ENCODE measurements at regions not wholly inside any gene's neighbourhood (a gene's known extent, or its start where the extent isn't known, plus 50 kb on each side); places are given as distances from the start of the nearest gene placed in this dataset.

DNA sequence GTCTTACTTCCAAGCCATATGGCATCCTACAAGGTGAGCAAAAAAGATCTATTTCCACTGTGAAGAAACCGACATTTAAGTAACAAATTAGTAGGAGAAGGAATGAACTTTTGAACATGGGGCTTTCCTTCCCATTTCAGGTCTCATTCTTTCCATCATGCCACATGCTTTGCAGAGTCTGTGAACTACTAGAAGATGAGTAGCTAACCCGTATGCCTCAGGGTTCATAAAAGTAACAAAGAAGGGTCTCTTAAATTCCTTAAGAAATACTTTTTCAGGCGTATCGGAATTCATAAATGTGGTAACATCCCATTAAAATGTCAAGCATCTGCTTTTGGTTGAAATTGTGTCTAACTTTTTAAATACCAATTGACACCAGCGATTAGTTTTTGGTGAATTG is 81.3 kb upstream of the TNS3 start:
- DNase-seq, result no peak

DNA sequence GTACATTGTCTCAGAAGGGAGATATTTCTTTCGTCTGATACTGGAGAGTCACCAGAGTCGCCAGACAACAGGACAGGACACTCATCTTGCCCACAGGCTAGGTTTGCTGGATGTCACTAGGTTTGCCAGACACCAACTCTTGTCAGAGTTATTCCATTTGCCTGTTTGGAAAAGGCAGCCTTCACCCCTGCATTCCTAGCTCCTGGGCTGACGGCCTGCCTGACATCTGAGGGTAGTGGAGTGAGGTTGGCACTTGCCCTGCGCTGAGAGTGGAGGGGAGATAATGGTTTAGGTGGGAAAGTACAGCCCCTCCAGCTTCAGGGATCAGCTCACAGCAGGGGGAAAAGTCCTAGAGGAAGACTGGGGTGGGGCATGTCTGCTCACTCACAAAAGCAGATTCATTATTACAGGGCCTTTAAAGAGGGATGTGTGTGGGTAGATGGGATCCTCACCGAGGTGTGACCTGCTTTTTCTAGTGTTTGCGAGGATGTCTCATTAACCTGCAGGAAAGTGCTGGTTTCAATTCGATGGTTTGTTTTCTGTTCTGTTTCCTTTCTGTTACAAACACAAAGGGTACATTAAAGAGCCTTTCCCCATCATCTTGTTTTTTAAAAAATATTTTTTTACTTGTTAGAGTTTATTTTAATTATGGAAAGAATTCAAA is 79.3 kb upstream of the TNS3 start:
- no peak for DNase-seq

DNA sequence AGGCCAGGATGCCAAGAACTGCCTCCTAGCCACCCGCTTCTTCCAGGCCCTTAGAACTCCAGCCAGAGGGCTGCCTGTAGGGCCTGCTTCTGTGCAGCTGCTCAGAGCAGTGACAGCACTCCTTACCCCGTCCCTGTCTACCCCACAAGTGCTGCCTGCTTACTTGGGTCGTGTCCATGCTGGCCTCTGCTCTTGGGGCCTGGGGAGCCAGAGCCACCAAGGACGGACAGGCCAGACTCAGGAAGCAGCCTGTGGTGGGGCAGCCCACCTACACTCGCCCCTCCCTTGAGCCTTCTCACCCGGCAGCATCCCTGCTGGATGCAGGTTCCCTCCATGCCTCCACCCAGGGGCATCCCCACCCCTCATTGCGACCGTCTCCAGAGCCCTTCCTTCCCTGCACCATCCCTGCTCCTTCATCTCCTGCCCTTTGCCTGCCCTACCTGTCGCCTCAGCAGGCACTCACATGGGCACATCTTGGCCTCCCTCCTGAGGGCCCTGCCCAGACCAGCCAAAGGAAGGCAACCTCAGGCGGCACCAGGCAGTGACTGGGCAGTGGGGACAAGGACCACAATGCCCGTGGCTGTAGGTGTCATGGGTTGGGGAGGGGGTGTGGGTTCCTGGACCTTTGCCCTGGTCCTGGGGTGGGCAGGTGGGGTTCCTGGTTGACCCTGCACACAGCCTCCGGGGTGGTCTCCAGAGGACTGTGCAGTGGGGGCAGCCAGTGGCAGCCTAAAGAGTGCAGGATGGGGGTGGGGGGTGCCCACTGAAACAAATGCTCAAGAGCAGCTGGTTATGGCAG is 78.0 kb upstream of the TNS3 start:
- DNase-seq, result no peak

DNA sequence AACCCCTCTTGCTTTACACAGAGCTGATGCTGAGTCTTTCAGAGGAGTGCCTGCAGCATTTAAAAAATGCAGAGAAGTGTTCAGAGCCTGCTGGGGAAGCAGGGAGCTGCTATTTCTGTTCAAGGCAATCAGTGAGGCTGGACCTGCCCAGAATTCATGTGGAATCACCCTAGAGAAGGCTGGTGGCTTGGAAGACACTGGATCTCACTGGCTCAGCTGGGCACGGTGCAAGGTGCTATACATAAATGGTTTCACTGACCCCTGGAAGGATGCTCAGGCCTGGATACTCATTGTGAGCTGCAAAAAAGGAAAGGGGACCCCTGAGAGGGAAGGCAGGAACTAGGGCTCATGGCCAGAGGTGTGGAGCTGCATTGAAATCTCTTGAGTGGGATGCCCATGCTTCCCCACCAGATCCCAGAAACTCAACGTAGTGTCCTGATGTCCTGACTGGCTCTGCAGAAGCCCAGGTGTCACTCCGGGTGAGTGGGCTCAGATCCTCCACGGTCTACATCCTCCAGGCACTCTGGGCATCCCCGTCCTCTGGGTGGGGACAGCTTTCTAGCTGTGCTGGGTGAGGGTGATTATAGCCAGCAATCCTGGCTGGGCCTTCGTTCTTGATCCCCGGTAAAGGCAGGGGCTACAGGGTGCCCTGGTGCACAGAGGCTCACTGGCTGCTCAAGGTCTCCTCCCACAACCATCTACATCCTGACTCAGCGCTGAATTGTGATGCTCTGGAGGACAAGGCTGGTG is 77.2 kb upstream of the TNS3 start:
- no peak for DNase-seq

DNA sequence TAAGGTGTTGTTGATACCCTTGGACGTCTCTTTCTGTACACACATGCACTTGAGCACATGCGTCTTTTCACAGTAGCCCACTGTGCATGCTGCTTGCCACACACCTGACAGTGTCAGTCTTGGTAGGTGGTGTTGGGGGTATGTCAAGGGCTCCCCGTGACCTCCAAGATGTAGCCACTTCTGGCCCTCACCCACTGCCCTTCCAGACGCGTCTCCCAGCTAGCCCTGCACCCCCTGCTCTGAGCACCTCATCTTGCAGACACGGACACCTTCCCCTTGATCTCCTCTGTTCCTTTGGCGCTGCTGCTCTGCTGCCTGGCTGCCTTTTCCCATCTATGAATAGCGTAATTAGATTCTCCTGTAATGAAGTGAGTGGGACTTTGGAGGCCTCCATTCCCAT is 75.2 kb upstream of the TNS3 start:
- DNase-seq, result no peak

GRCh38 chr7:47654672-47655298 is 72.9 kb upstream of the TNS3 start:
- DNase-seq, result peak; percentile 36

DNA sequence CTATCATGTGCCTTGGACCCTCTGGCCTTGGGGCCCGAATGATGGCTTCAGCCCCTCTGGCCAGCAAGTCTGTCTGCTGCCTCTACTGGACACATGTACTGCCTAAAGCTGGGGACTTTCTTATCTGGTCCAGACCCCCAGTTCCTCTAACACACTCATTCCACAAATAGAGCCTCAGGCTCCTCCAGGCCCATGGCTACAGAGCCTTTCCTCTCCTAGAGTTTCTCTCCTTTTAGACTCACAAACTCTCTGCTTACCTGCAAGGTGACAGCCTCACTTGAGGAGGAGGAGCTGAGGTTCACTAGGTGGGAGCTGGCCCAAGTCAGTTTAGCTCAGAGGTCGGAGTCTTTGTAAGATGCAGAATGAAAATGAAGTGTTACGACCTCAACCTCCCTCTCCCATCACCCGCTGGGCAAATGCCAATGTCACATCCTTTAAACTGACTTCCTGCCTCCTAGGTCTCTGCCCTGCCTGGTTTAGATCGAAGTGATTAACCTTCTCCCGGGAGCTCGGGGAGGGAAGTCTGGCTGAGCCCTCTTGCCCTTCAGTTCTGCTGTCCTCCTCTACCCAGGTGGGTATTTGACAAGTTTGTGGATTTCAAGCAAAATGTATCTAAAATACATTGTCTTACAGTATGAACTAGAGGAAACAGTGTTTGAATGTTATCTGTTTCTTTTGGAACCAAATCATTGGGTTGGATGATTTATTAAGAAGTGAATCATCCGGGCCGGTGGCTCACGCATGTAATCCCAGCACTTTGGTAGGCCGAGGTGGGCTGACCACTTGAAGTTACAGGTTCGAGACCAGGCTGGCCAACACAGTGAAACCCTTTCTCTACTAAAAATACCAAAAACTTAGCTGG is 71.9 kb upstream of the TNS3 start:
- DNase-seq, result peak; percentile 55

GRCh38 chr7:47652591-47652990 is 70.7 kb upstream of the TNS3 start:
- DNase-seq, result no peak

DNA sequence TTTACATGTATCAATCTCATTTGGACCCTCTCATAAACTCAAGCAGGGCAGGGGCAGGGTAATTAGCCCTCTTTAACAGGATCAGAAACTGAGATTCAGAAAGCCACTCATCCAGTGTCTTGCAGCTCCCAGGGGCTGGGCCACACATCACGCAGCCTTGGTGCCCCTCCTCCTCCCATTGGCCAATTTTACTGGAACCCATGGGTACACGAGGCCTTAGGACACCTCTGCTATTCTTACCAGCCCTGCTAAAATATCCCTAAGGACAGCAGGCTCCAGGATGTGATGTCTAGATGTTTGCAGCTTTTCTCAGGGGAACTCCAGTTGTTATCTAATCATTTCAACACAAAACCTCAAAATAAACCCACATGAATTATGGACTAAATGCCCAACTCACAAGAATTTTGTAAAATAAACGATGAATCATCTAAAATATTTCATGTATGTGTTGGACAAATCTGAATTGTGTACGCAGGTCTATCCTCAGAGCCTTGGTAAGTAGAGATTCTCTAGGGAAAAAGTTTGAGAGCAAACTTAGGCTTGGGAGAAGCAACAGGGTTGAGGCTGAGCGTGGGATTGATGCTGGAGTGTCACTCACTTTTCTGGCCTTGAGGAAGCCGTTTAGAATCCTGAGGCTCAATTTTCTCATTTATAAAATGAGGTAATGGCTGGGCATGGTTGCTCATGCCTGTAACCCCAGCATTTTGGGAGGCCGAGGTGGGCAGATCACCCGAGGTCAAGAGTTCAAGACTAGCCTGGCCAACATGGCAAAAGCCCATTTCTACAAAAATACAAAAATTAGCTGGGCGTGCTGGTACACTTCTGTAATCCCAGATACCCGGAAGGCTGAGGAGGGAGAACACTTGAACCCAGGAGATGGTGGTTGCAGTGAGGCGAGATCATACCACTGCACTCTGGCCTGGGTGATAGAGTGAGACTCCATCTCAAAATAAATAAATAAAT is 69.7 kb upstream of the TNS3 start:
- DNase-seq, result peak; percentile 99

DNA sequence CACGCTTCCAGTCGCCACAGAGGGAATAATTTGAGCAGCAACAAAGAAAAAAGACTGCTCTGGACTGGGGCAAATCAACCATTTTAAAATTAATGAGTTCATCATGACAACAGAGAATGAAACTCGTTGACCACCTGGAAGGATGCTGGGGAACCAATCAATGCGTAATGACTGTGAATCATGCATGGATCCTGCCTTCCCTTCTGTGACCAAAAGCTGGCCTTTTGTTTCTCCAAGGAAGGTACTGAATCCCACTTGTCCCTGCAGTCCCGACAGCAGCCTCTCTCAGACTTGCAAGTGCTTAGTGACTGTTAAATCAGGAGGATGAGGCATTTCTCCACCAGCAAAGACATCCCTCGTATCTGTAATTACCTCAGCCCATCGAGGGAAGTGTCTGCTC is 68.0 kb upstream of the TNS3 start:
- no peak for DNase-seq

DNA sequence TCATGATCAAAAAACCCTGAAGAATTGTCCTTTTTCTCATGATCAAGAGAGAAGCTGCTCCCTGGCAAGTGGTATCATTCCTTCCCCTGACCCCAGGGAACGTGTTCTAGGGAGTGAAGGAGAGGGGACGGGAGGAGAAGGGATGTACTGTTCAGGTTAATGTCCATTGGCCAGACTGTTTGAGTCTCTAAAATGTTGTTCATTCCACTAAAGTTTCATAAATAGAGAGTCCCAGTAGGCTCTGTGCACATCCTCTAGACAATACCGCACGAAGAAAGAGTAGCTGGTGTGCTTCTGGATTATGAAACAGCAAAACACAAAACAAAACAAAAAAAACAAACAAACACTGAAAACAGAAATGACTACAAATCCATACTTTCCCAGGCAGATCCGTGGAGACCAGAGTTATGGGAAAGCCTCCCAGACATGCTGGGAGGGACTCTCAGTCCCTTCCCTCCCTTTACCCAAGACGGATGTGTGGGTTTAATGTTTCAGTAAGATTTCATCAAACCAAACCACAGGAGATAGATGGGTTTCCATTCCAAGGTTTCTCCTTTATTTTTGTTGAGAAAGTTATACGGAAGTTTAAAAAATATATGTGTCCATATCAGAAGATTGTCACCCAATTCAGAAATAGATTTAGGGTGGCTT is 66.5 kb upstream of the TNS3 start:
- peak; percentile 83 for DNase-seq

DNA sequence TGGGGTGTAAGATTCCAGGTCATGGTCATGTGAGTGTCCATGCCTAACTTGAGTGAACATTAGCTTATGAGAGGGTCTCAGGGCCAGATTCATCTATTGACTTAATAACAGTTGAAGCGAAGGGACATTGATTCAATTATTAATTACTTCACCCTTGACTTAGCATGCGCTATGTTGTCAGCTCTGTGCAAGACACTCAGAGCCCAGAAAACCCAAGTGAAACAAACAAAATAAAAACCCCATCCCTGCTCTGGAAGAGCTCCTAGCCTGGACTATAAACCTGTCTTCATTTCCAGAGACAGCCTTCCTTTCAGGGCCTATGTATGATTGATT is 66.0 kb upstream of the TNS3 start:
- DNase-seq, result no peak

- DNase-seq, result no peak
These were observed 65.4 kb upstream of the TNS3 start for GRCh38 chr7:47647181-47647917.

GRCh38 chr7:47643716-47644400 is 61.9 kb upstream of the TNS3 start:
- no peak for DNase-seq

DNA sequence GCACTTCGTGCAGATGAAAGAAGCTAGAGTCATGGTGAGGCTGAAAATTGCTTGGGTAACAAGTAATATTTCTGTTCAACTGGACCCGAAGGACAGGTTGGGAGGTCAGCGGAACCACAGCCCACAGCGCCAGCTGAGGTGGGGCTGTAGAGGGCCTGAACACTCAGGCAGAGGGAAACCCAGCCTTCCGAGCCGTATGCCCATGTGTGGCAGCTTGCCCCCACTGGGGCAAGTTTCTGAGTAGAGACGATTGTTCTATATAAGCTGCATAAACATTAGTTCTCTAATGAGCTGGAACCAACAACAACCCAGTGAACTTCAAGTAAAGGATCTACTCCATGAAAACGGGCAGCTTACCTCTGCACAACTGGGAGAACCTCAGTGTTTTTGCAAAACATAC is 58.4 kb upstream of the TNS3 start:
- no peak for DNase-seq

- no peak for DNase-seq
These were observed 57.7 kb upstream of the TNS3 start for GRCh38 chr7:47639495-47640110.

DNA sequence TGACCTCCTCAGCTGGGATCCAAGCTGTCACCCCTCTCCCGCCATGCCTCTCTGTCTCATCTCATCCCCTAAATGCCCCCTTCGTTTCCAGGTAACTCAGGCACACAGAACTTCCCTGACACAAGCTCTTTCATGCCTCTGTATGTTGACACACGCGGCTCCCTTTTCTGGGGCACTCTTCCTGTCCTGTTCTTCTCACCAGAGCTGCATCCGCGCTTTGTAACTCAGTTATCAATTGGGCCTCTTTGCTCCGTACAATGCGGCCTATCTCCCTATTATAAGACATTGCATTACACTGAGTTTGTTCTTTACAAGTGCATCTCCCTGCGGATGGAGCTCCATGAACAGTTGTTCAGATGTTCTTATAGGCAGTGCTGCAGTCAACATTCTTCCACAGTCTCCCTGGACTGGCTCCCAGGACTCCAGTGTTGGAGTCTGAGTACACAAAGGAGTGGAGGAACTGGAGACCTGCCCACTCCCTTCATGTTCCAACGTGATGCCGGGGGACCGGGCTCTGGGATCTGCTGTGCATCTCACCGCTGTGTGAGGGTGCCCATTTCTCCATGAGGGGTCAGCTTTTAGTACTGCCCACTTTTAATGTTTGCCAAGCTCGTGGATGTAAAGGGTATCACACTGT is 56.9 kb upstream of the TNS3 start:
- no peak for DNase-seq
